Fibroblast of lung (primary cell): ENCODE measurements at regions not wholly inside any gene's neighbourhood (a gene's known extent, or its start where the extent isn't known, plus 50 kb on each side); places are given as distances from the start of the nearest gene placed in this dataset.

Experiments
- CTCF ChIP-seq, 2 donors: IDR thresholded peaks in 1 of 2; conservative IDR thresholded peaks in 1 of 2; 1 replicate in 1 of 2; 2 replicates in 1 of 2; pipeline ENCODE4 v1.5.1; 2011 to 2012; ENCODE audit warnings: low read length in 2 of 2, control low read depth in 1 of 2, inconsistent platforms in 1 of 2, low read depth in 1 of 2, mild to moderate bottlenecking in 1 of 2
- EZH2 ChIP-seq: IDR thresholded peaks from 2 replicates; pipeline ENCODE4 v1.5.1; 2012; ENCODE audit warnings: low read length, control low read depth, mild to moderate bottlenecking; ENCODE audit errors: missing control alignments

DNA sequence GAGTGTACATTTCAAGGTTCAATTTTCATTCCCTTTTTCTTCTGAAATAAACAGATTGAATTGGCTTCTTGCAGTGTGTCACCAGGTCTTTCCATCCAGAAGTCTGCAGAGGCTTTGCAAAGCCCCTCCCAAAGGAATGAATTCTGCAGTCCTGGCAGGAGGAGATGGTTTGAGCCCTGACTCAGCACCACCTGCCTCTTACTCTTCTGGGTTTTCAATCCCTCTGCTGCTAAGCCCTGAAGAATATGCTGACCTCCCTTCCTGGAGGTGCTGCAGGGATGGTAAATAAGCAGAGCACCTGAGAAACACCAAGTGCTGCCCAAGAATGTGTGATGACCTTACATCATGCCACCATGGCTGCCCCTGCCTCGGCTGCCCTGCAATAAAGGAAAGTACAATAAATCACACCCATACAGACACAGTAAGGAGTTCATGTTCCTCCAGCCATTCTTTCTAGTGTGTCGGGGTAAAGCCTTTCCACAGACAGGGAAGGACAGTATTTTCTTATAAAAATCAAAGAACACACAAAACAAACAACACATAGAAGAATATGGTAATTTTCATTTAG lies 209.2 kb downstream of the ZNF326 start:
- TF ChIP-seq CTCF (conservative IDR thresholded peaks at IDR 0.05 in 1 of 2, IDR thresholded peaks at IDR 0.05 in 1 of 2; ENCODE audit: low read depth in 1 of 2, low read length in 2 of 2) = no peak
- no peak for TF ChIP-seq EZH2
